ENCODE measurements at regions not wholly inside any gene's neighbourhood (a gene's known extent, or its start where the extent isn't known, plus 50 kb on each side); places are given as distances from the start of the nearest gene placed in this dataset.

- no peaks in the 10 kb centered on the region for H3K36me3 ChIP-seq (ENCODE audit: control insufficient read depth in 2 of 2, insufficient read depth in 1 of 2, low read length in 2 of 2)
- TF ChIP-seq ZNF837 (tag by site-specific recombination; IDR thresholded peaks at IDR 0.05) (no peak), HOXD13 (CRISPR knock-in tag; IDR thresholded peaks at IDR 0.05; ENCODE audit: borderline replicate concordance) (no peak), ZNF266 (tag by site-specific recombination; IDR thresholded peaks at IDR 0.05; ENCODE audit: low read depth) (no peak), ZNF792 (tag by site-specific recombination; IDR thresholded peaks at IDR 0.05) (no peak), ZNF830 (tag by site-specific recombination; IDR thresholded peaks at IDR 0.05; ENCODE audit: low read depth) (no peak), ZBTB26 (tag by site-specific recombination; optimal IDR thresholded peaks at IDR 0.05) (no peak), HOXA7 (CRISPR knock-in tag; IDR thresholded peaks at IDR 0.05; ENCODE audit: borderline replicate concordance) (no peak), ZNF521 (tag by site-specific recombination; IDR thresholded peaks at IDR 0.05) (no peak), ZNF529 (tag by site-specific recombination; IDR thresholded peaks at IDR 0.05; ENCODE audit: insufficient replicate concordance) (no peak)
- H3K4me3 ChIP-seq (ENCODE audit: low read depth, low read length), result no peak overlapping the region
- ChIA-PET POLR2A (no interaction called here), CTCF (interaction anchor here (1.6 kb wide), 1 partner anchor 318 kb away, joined by 3 read pairs; no protein-coding TSS in a partner anchor)
- H3K4me1 ChIP-seq (ENCODE audit: control insufficient read depth, insufficient read depth, low read length), result peaks cover 2% of the 10 kb centered on the region; the same call in 1 of the 2 replicates
- H3K9me3 ChIP-seq (ENCODE audit: control insufficient read depth, insufficient read depth, low read depth, low read length), result no peaks in the 10 kb centered on the region
- no peak overlapping the region for H3K27ac ChIP-seq (ENCODE audit: extremely low read depth, low read depth, low read length)
These were observed 186.6 kb downstream of the PHLDA1 start for GRCh38 chr12:75844985-75845384.

- Histone ChIP-seq H3K9me3 (ENCODE audit: control insufficient read depth, insufficient read depth, low read depth, low read length) (no peaks in the 10 kb centered on the region), H3K4me1 (ENCODE audit: control insufficient read depth, insufficient read depth, low read length) (peaks cover 2% of the 10 kb centered on the region; the same call in 1 of the 2 replicates), H3K27ac (ENCODE audit: extremely low read depth, low read depth, low read length) (no peak overlapping the region), H3K4me3 (ENCODE audit: low read depth, low read length) (no peak overlapping the region), H3K36me3 (ENCODE audit: control insufficient read depth in 2 of 2, insufficient read depth in 1 of 2, low read length in 2 of 2) (no peaks in the 10 kb centered on the region)
- ChIA-PET CTCF (interaction anchor here (0.7 to 1.6 kb wide), 2 partner anchors 48 to 318 kb away, joined by 3 to 4 read pairs; no protein-coding TSS in a partner anchor), POLR2A (no interaction called here)
- TF ChIP-seq KLF7 (tag by site-specific recombination; IDR thresholded peaks at IDR 0.05; ENCODE audit: borderline replicate concordance), result no peak
- TF ChIP-seq PATZ1 (tag by site-specific recombination; IDR thresholded peaks at IDR 0.05), result no peak
- no peak for TF ChIP-seq ZNF555 (tag by site-specific recombination; conservative IDR thresholded peaks at IDR 0.05)
- TF ChIP-seq AEBP2 (tag by site-specific recombination; IDR thresholded peaks at IDR 0.05; ENCODE audit: borderline replicate concordance), result no peak
- TF ChIP-seq ZNF580 (tag by site-specific recombination; IDR thresholded peaks at IDR 0.05), result no peak
- TF ChIP-seq REST (tag by site-specific recombination; IDR thresholded peaks at IDR 0.05), result no peak
- TF ChIP-seq KLF8 (tag by site-specific recombination; IDR thresholded peaks at IDR 0.05), result no peak
- no peak for TF ChIP-seq ZNF488 (tag by site-specific recombination; IDR thresholded peaks at IDR 0.05)
- no peak for TF ChIP-seq BCL6B (tag by site-specific recombination; IDR thresholded peaks at IDR 0.05)
- no peak for TF ChIP-seq ZNF350 (tag by site-specific recombination; IDR thresholded peaks at IDR 0.05)
- no peak for TF ChIP-seq ZNF23 (tag by site-specific recombination; IDR thresholded peaks at IDR 0.05; ENCODE audit: borderline replicate concordance)
- no peak for TF ChIP-seq ELK4 (IDR thresholded peaks at IDR 0.05; ENCODE audit: borderline replicate concordance, low read depth, low read length)
These were observed 187.4 kb downstream of the PHLDA1 start for GRCh38 chr12:75844049-75844770.
